ENCODE measurements at regions not wholly inside any gene's neighbourhood (a gene's known extent, or its start where the extent isn't known, plus 50 kb on each side); places are given as distances from the start of the nearest gene placed in this dataset.

DNA sequence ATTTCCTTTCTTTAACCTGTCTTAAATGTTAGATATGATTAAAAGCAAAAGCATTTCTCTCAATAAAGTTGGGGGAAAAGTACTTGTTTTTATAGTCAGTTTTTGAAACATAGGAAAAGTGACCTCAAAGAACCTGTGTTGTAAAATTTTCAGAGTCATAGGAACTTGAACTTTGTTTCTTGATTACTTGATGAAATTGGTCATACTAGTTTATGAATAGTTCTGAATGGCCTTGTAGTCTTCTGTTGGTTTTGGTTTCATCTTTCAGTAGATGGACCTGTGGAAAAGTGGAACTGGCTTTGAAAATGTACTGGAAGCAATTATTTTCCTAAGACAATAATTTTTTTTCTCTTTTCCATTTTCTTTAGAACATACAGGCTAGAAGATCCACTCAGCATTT, 222.2 kb upstream of the NUDT6 start:
- no peak for DNase-seq
- H3K4me3 ChIP-seq (ENCODE audit: low read depth in 1 of 2, low read length in 2 of 2) = no peak overlapping the region
- H3K4me2 ChIP-seq (ENCODE audit: insufficient read depth, low read length) = no peak overlapping the region

GRCh38 chr4:123158576-123158975, 236.2 kb upstream of the NUDT6 start:
- no peaks in the 10 kb centered on the region for H3K4me1 ChIP-seq (ENCODE audit: insufficient read depth, low read length)
- ATAC-seq (ENCODE audit: insufficient read depth, low read depth) (no peak), DNase-seq (no peak)
- no peaks in the 10 kb centered on the region for H3K9me3 ChIP-seq (ENCODE audit: insufficient read depth, low read length, severe bottlenecking)
- TF ChIP-seq, protein P1, sequence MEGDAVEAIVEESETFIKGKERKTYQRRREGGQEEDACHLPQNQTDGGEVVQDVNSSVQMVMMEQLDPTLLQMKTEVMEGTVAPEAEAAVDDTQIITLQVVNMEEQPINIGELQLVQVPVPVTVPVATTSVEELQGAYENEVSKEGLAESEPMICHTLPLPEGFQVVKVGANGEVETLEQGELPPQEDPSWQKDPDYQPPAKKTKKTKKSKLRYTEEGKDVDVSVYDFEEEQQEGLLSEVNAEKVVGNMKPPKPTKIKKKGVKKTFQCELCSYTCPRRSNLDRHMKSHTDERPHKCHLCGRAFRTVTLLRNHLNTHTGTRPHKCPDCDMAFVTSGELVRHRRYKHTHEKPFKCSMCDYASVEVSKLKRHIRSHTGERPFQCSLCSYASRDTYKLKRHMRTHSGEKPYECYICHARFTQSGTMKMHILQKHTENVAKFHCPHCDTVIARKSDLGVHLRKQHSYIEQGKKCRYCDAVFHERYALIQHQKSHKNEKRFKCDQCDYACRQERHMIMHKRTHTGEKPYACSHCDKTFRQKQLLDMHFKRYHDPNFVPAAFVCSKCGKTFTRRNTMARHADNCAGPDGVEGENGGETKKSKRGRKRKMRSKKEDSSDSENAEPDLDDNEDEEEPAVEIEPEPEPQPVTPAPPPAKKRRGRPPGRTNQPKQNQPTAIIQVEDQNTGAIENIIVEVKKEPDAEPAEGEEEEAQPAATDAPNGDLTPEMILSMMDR (IDR thresholded peaks at IDR 0.05; ENCODE audit: borderline replicate concordance, extremely low read depth, low read length, poor library complexity, severe bottlenecking) = no peak
- TF ChIP-seq EZH2 (IDR thresholded peaks at IDR 0.05; ENCODE audit: borderline replicate concordance, low read depth, low read length, severe bottlenecking) = no peak
- H3K79me2 ChIP-seq (ENCODE audit: insufficient read depth, low read length) = no peaks in the 10 kb centered on the region
- no peaks in the 10 kb centered on the region for H3K36me3 ChIP-seq (ENCODE audit: insufficient read depth, low read length)
- no peak overlapping the region for H3K9ac ChIP-seq (ENCODE audit: low read depth, low read length)
- no peak overlapping the region for H2AFZ ChIP-seq (ENCODE audit: low read depth, low read length)
- no peak overlapping the region for H3K4me3 ChIP-seq (ENCODE audit: low read depth in 1 of 2, low read length in 2 of 2)
- H3K27ac ChIP-seq (ENCODE audit: low read length) = no peak overlapping the region
- H4K20me1 ChIP-seq (ENCODE audit: insufficient read depth, low read length) = no peaks in the 10 kb centered on the region
- H3K4me2 ChIP-seq (ENCODE audit: insufficient read depth, low read length) = no peak overlapping the region
- no peaks in the 10 kb centered on the region for H3K27me3 ChIP-seq (ENCODE audit: insufficient read depth, low read length, poor library complexity)

More for the DNA sequence above, 222.2 kb upstream of the NUDT6 start:
- no peaks in the 10 kb centered on the region for H3K27me3 ChIP-seq (ENCODE audit: insufficient read depth, low read length, poor library complexity)
- H3K4me1 ChIP-seq (ENCODE audit: insufficient read depth, low read length) = no peaks in the 10 kb centered on the region
- H2AFZ ChIP-seq (ENCODE audit: low read depth, low read length) = no peak overlapping the region
- H3K9me3 ChIP-seq (ENCODE audit: insufficient read depth, low read length, severe bottlenecking) = no peaks in the 10 kb centered on the region
- ATAC-seq (ENCODE audit: insufficient read depth, low read depth) = no peak
- H3K36me3 ChIP-seq (ENCODE audit: insufficient read depth, low read length) = no peaks in the 10 kb centered on the region
- no peaks in the 10 kb centered on the region for H4K20me1 ChIP-seq (ENCODE audit: insufficient read depth, low read length)
- H3K27ac ChIP-seq (ENCODE audit: low read length) = no peak overlapping the region
- no peak for TF ChIP-seq EZH2 (IDR thresholded peaks at IDR 0.05; ENCODE audit: borderline replicate concordance, low read depth, low read length, severe bottlenecking)
- TF ChIP-seq, protein P1 (IDR thresholded peaks at IDR 0.05; ENCODE audit: borderline replicate concordance, extremely low read depth, low read length, poor library complexity, severe bottlenecking) = no peak
- no peak overlapping the region for H3K9ac ChIP-seq (ENCODE audit: low read depth, low read length)
- H3K79me2 ChIP-seq (ENCODE audit: insufficient read depth, low read length) = no peaks in the 10 kb centered on the region

GRCh38 chr4:123159479-123159878, 237.1 kb upstream of the NUDT6 start:
- Histone ChIP-seq H3K27ac (ENCODE audit: low read length) (no peak overlapping the region), H3K4me3 (ENCODE audit: low read depth in 1 of 2, low read length in 2 of 2) (no peak overlapping the region), H3K9me3 (ENCODE audit: insufficient read depth, low read length, severe bottlenecking) (no peaks in the 10 kb centered on the region), H4K20me1 (ENCODE audit: insufficient read depth, low read length) (no peaks in the 10 kb centered on the region), H3K9ac (ENCODE audit: low read depth, low read length) (no peak overlapping the region), H3K4me1 (ENCODE audit: insufficient read depth, low read length) (no peaks in the 10 kb centered on the region), H3K4me2 (ENCODE audit: insufficient read depth, low read length) (no peak overlapping the region), H2AFZ (ENCODE audit: low read depth, low read length) (no peak overlapping the region), H3K36me3 (ENCODE audit: insufficient read depth, low read length) (no peaks in the 10 kb centered on the region), H3K79me2 (ENCODE audit: insufficient read depth, low read length) (no peaks in the 10 kb centered on the region), H3K27me3 (ENCODE audit: insufficient read depth, low read length, poor library complexity) (no peaks in the 10 kb centered on the region)
- ATAC-seq (ENCODE audit: insufficient read depth, low read depth) (no peak), DNase-seq (no peak)
- TF ChIP-seq EZH2 (IDR thresholded peaks at IDR 0.05; ENCODE audit: borderline replicate concordance, low read depth, low read length, severe bottlenecking) = no peak
- TF ChIP-seq, protein P1 (IDR thresholded peaks at IDR 0.05; ENCODE audit: borderline replicate concordance, extremely low read depth, low read length, poor library complexity, severe bottlenecking) = no peak

DNA sequence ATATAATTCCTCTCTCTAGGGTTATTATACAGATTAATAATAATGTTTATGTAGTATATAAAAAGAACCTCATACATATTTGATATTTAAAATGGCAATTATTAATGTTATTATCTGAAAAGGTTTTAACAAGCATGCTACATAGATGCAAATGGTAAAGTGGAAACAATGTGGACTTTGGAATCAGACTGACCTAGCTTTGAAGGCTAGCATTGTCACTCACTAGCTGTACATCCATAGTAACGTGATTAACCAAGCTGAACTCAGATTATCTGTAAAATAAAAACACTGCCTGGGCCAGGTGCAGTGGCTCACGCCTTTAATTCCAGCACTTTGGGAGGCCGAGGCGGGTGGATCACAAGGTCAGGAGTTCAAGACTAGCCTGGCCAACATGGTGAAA, 233.7 kb upstream of the SPRY1 start:
- H3K36me3 ChIP-seq (ENCODE audit: insufficient read depth, low read length) = no peaks in the 10 kb centered on the region
- no peak for ATAC-seq (ENCODE audit: insufficient read depth, low read depth)

More for the DNA sequence above, 233.7 kb upstream of the SPRY1 start:
- Histone ChIP-seq H3K9ac (ENCODE audit: low read depth, low read length) (no peak overlapping the region), H2AFZ (ENCODE audit: low read depth, low read length) (no peak overlapping the region), H4K20me1 (ENCODE audit: insufficient read depth, low read length) (no peaks in the 10 kb centered on the region), H3K79me2 (ENCODE audit: insufficient read depth, low read length) (no peaks in the 10 kb centered on the region), H3K27ac (ENCODE audit: low read length) (no peak overlapping the region), H3K9me3 (ENCODE audit: insufficient read depth, low read length, severe bottlenecking) (no peaks in the 10 kb centered on the region), H3K27me3 (ENCODE audit: insufficient read depth, low read length, poor library complexity) (no peaks in the 10 kb centered on the region), H3K4me1 (ENCODE audit: insufficient read depth, low read length) (no peaks in the 10 kb centered on the region), H3K4me2 (ENCODE audit: insufficient read depth, low read length) (no peak overlapping the region), H3K4me3 (ENCODE audit: low read depth in 1 of 2, low read length in 2 of 2) (no peak overlapping the region)
- DNase-seq = no peak
- TF ChIP-seq EZH2 (IDR thresholded peaks at IDR 0.05; ENCODE audit: borderline replicate concordance, low read depth, low read length, severe bottlenecking) = no peak
- TF ChIP-seq, protein P1 (IDR thresholded peaks at IDR 0.05; ENCODE audit: borderline replicate concordance, extremely low read depth, low read length, poor library complexity, severe bottlenecking) = no peak
